Common myeloid progenitor, CD34-positive (primary cell): ENCODE measurements at regions not wholly inside any gene's neighbourhood (a gene's known extent, or its start where the extent isn't known, plus 50 kb on each side); places are given as distances from the start of the nearest gene placed in this dataset.

ENCODE experiments used
- CTCF ChIA-PET: fragments of 350-600 bp; sonication (Branson Sonifier 250); formaldehyde crosslinking; loops from one replicate; lab custom pipeline; 2021; ENCODE audit warnings: antibody characterized with exemption; lab: Charles Lee
- POLR2A ChIA-PET: fragments of 350-600 bp; sonication (Branson Sonifier 250); formaldehyde crosslinking; loops from one replicate; lab custom pipeline; 2021; ENCODE audit warnings: antibody characterized with exemption; lab: Charles Lee
- DNase-seq, 3 donors: peaks; one replicate each; pipeline versions ENCODE4 v3.0.0 to v3.0.0-alpha.2; 2013
- H3K27ac ChIP-seq, 2 experiments: 1 replicate in 1 of 2; 2 replicates in 1 of 2; pipeline ENCODE4 v1.7.0; 2013; ENCODE audit warnings: inconsistent platforms in 2 of 2, low read length in 2 of 2, mild to moderate bottlenecking in 2 of 2, low read depth in 1 of 2, moderate library complexity in 1 of 2; ENCODE audit not compliant: severe bottlenecking in 2 of 2, insufficient read depth in 1 of 2, poor library complexity in 1 of 2
- H3K27me3 ChIP-seq, 5 experiments: replicated peaks in 2 of 5; 1 replicate in 3 of 5; 2 replicates in 2 of 5; pipeline versions ENCODE4 v1.6.1 to v1.7.0; 2013; ENCODE audit warnings: low read length in 4 of 5, mild to moderate bottlenecking in 2 of 5, moderate library complexity in 2 of 5, inconsistent platforms in 1 of 5; ENCODE audit not compliant: insufficient read depth in 5 of 5, control insufficient read depth in 4 of 5
- H3K36me3 ChIP-seq, 4 experiments: 1 replicate in 2 of 4; 2 replicates in 2 of 4; pipeline versions ENCODE4 v1.6.1 to v1.7.0; 2013; ENCODE audit warnings: low read length in 3 of 4, control low read depth in 1 of 4, mild to moderate bottlenecking in 1 of 4; ENCODE audit not compliant: control insufficient read depth in 4 of 4, insufficient read depth in 4 of 4
- H3K4me1 ChIP-seq, 4 experiments: 1 replicate in 3 of 4; 2 replicates in 1 of 4; pipeline versions ENCODE4 v1.6.1 to v1.7.1; 2013; ENCODE audit warnings: low read length in 3 of 4, mild to moderate bottlenecking in 3 of 4, control low read depth in 1 of 4, inconsistent platforms in 1 of 4, moderate library complexity in 1 of 4; ENCODE audit not compliant: control insufficient read depth in 4 of 4, insufficient read depth in 4 of 4; ENCODE audit errors: control extremely low read depth in 1 of 4
- H3K4me3 ChIP-seq, 7 experiments: 1 replicate in 4 of 7; 2 replicates in 3 of 7; pipeline versions ENCODE4 v1.5.1 to v1.7.0; 2013; ENCODE audit warnings: mild to moderate bottlenecking in 7 of 7, low read length in 6 of 7, moderate library complexity in 6 of 7, inconsistent platforms in 2 of 7, low read depth in 2 of 7, control low read depth in 1 of 7; ENCODE audit not compliant: insufficient read depth in 4 of 7, control insufficient read depth in 1 of 7; ENCODE audit errors: extremely low read depth in 1 of 7
- H3K9me3 ChIP-seq, 5 experiments: 1 replicate in 4 of 5; 2 replicates in 1 of 5; pipeline versions ENCODE4 v1.6.1 to v1.7.1; 2013; ENCODE audit warnings: low read length in 4 of 5, mild to moderate bottlenecking in 2 of 5, inconsistent platforms in 1 of 5, low read depth in 1 of 5, moderate library complexity in 1 of 5; ENCODE audit not compliant: control insufficient read depth in 4 of 5, insufficient read depth in 2 of 5; ENCODE audit errors: control extremely low read depth in 1 of 5
- WGBS: methylation state at CpG from one replicate; pipeline ENCODE4 v1.1.5; 2013; ENCODE audit not compliant: insufficient coverage; 5-methylcytosine and 5-hydroxymethylcytosine counted together

DNA sequence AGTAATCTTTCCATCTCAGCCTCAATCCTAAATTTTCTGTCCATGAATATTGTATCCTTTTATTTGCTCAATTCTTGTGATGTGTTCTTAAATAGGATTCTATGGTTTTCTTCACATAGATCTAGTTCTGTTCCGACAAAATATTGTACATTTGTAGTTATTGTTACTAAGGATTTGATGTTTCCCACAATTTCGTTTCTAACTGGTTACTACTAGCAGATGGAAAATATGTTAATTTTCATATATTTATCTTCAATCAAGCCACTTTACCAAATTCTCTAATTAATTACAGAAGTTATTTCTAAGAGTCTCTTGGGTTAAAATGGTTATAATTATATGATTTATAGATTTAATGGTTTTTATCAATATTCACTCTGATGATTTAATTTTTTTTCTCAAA, 60.3 kb downstream of the SEC61B start:
- no peak overlapping the region for H3K27ac ChIP-seq
- WGBS: no CpG with 5 or more reads among the region's 2 CpGs
- ChIA-PET CTCF (no interaction called here), POLR2A (no interaction called here)
- no peaks in the 10 kb centered on the region for H3K36me3 ChIP-seq
- H3K4me1 ChIP-seq: peaks cover 0 to 4% (median 0%) of the 10 kb centered on the region in 4 experiments
- no peak overlapping the region for H3K4me3 ChIP-seq
- no peaks in the 10 kb centered on the region for H3K9me3 ChIP-seq
- DNase-seq: no peak
- H3K27me3 ChIP-seq: no peaks in the 10 kb centered on the region

DNA sequence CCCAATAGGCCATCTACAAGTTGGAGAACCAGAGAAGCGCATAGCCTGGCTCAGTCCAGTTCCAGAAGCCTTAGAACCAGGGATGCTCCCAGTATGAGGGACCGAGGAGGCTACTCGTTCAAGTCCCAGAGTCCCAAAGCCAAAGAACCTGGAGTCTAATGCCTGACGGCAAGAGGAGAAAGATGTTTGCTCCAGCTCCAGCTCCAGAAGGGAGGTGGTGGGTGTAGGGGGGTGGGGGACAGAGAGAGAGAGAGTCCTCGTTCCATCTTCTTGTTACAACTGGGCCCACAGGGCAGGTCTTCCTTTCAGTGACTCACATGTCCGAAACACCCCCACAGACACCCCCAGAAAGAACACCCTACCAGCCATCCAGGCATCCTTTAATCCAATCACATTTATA, 63.9 kb downstream of the SEC61B start:
- H3K9me3 ChIP-seq: no peaks in the 10 kb centered on the region
- no peaks in the 10 kb centered on the region for H3K36me3 ChIP-seq
- H3K4me3 ChIP-seq: no peak overlapping the region
- H3K27ac ChIP-seq: no peak overlapping the region
- CTCF ChIA-PET: interaction anchor here (0.6 kb wide), 2 partner anchors 12 to 1394 kb away, joined by 3 read pairs; no protein-coding TSS in a partner anchor
- 91% methylated on average over 4 of the region's 6 CpGs for WGBS
- POLR2A ChIA-PET: no interaction called here
- H3K4me1 ChIP-seq: peaks cover 0 to 4% (median 0%) of the 10 kb centered on the region in 4 experiments
- no peak for DNase-seq
- no peaks in the 10 kb centered on the region for H3K27me3 ChIP-seq

DNA sequence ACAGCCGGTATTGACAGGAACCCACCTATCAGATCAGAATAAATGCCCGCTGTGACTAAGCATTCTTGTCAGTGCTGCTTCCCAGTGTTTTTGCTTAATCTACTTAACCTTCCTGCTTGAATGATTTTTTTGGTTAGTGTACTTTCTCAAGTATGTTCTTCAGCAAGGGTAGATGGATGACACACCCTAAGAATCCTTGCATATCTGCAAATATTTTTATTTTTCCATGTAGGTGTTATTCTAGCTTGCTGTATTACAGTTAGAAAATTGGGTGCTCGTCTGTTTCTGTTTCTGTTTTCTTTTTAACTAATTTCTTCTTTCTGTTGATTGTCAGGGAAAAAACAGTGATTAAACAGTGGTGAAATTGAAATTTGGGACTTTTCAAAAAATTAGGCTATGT, 64.5 kb downstream of the SEC61B start:
- H3K27me3 ChIP-seq: no peaks in the 10 kb centered on the region
- CTCF ChIA-PET: interaction anchor here (0.6 kb wide), 1 partner anchor 1394 kb away, joined by 3 read pairs; no protein-coding TSS in a partner anchor
- WGBS: no CpG with 5 or more reads among the region's 3 CpGs
- no peaks in the 10 kb centered on the region for H3K9me3 ChIP-seq
- DNase-seq: peak in 2 of 3 donors; percentile 17 to 33
- no peak overlapping the region for H3K27ac ChIP-seq
- H3K36me3 ChIP-seq: no peaks in the 10 kb centered on the region
- H3K4me3 ChIP-seq: no peak overlapping the region
- H3K4me1 ChIP-seq: peaks cover 0 to 4% (median 0%) of the 10 kb centered on the region in 4 experiments
- POLR2A ChIA-PET: interaction anchor here (0.7 kb wide), 1 partner anchor 97 kb away, joined by 4 read pairs; no protein-coding TSS in a partner anchor

DNA sequence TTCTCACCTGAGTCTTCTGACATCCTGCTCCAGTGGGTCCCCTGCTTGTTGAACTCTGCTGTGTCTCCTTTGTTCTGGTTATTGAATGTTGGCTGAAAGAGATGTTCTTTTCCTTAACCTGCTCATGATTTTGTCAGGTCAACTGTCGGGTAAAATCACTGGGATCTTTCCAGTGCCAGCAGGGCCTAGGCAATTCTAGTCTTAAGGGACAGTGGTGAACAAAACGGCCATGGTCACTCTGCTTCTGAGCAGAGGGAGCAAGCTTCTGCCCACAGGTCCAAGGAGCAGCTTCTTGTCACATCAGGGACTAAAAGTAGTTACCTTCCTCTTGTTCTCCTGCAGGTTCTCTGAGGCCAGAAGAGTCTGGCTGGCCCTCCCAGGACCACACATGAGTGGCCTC, 65.6 kb downstream of the SEC61B start:
- Histone ChIP-seq H3K4me3 (no peak overlapping the region), H3K4me1 (peaks cover 0 to 4% (median 0%) of the 10 kb centered on the region in 4 experiments), H3K36me3 (no peaks in the 10 kb centered on the region), H3K27ac (no peak overlapping the region), H3K27me3 (no peaks in the 10 kb centered on the region), H3K9me3 (no peaks in the 10 kb centered on the region)
- ChIA-PET CTCF (interaction anchor here (0.7 kb wide), 1 partner anchor 10 kb away, joined by 3 read pairs; no protein-coding TSS in a partner anchor), POLR2A (no interaction called here)
- 100% methylated on average over 2 of the region's 2 CpGs for WGBS
- no peak for DNase-seq

DNA sequence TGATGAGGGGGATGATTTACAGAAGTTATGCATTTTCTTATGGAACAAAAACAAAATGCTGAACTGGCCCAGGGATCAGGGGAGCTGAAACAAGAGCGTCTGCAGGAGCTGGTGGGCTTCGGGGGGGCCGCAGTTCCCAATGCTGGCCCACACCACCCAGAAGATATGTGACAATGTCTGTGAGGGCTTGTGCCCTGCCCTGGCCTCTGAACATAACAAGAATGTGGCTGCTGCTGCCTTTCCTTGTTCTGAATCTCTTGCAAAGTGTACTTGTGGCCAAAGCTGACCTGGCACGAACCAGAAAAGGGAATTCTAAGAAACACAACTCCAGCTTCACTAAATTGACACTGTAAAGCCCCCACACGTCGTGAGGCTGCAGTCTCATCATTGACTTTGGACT, 66.7 kb downstream of the SEC61B start:
- POLR2A ChIA-PET: no interaction called here

DNA sequence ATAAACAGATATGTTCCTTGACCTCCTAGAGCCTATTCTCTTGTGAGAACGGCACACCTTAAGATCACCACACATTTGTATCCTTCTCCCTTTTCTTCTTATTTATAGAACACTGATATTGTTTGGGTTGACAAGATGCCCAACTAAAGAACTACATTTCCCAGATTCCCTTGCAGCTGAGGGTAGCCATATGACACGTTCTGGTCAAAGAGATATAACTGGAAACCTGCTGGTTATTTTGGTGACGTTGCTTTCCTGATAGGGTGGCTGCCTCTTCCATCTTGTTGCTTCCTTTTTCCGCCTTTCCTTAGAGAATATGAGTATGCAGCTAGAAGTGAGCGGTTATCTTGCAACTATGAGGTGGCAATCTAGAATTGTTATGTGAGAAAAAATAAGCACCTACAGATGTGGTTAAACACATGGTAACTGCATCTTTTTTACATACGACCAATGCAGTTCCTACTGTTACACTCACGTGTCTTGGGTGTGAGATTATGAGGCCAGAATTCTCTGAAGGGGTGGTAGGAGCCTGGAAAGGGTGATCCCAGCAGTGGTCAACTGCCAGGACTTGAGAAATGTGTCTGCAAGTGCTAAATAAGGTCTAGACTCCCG, 72.9 kb downstream of the SEC61B start:
- Histone ChIP-seq H3K27me3 (peaks cover 0 to 2% (median 0%) of the 10 kb centered on the region in 5 experiments), H3K27ac (no peak overlapping the region), H3K4me1 (peaks cover 0 to 4% (median 1%) of the 10 kb centered on the region in 4 experiments), H3K4me3 (no peak overlapping the region), H3K36me3 (no peaks in the 10 kb centered on the region), H3K9me3 (no peaks in the 10 kb centered on the region)
- ChIA-PET POLR2A (no interaction called here), CTCF (no interaction called here)
- peak in 1 of 3 donors; percentile 12 for DNase-seq
- 100% methylated on average over 1 of the region's 8 CpGs for WGBS

More for the DNA sequence above, 66.7 kb downstream of the SEC61B start:
- CTCF ChIA-PET: no interaction called here
- no peaks in the 10 kb centered on the region for H3K36me3 ChIP-seq
- DNase-seq: no peak
- no peak overlapping the region for H3K27ac ChIP-seq
- no peak overlapping the region for H3K4me3 ChIP-seq
- H3K27me3 ChIP-seq: no peaks in the 10 kb centered on the region
- no peaks in the 10 kb centered on the region for H3K9me3 ChIP-seq
- peaks cover 0 to 4% (median 0%) of the 10 kb centered on the region in 4 experiments for H3K4me1 ChIP-seq
- WGBS: 89% methylated on average over 4 of the region's 6 CpGs

DNA sequence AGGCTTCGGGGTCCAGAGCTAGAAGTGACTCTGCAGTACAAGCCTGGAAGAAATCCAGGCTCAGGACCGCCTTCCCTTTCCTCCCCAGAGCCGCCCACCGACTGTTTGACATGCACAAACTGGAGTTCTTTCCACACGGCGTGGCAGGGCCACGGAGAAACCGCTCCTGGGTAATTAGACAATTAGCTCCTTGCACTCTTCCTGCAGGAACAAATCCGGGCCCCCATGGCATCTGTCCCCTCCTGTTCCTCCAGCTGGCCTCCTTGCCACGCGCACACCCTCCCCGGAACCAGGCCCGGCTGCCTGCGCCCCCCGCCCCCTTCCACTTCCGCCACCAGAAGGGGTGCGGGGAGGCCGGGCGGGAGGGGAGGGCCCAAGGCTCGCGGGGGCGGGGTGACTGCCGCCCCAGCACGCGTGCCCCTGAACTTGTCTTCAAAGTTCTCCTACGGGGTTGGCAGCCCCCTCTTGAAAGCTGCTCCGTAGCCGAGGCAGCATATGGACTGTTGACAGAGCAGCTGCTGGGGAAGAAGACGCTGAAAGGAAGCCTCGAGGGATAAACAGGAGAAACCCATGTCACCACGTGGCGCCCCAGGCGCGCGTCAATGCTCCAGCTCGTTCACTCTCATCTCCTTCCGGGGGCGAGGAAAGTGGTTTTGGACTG, 74.3 kb downstream of the SEC61B start:
- Histone ChIP-seq H3K27ac (no peak overlapping the region), H3K9me3 (no peaks in the 10 kb centered on the region), H3K4me3 (peak overlapping the region in 2 of 7 experiments; percentile 25 to 45), H3K4me1 (peaks cover 0 to 4% (median 1%) of the 10 kb centered on the region in 4 experiments), H3K27me3 (peaks cover 0 to 5% (median 0%) of the 10 kb centered on the region in 5 experiments), H3K36me3 (no peaks in the 10 kb centered on the region)
- ChIA-PET POLR2A (no interaction called here), CTCF (interaction anchor here (0.6 to 0.9 kb wide), 3 partner anchors 25 to 172 kb away, joined by 3 read pairs; no protein-coding TSS in a partner anchor)
- WGBS: 70% methylated on average over 23 of the region's 38 CpGs
- peak; percentile 20 to 63 (median 50) for DNase-seq
